GM18517 (cell line): ENCODE measurements at regions not wholly inside any gene's neighbourhood (a gene's known extent, or its start where the extent isn't known, plus 50 kb on each side); places are given as distances from the start of the nearest gene placed in this dataset.
A peak's percentile ranks its signal among the peaks of the same experiment; 100 is the strongest.
"Not testable (repeated sequence)": the region's sequence is repeated elsewhere in the genome, so short reads cannot be mapped to it uniquely, and the experiment has no call there.

Source experiments
- ATAC-seq: cut with Tn5 transposase; IDR thresholded peaks from one replicate; pipeline ENCODE4 v1.9.1; 2021; ENCODE audit warnings: mild to moderate bottlenecking, moderate library complexity; ENCODE audit not compliant: unreplicated experiment

DNA sequence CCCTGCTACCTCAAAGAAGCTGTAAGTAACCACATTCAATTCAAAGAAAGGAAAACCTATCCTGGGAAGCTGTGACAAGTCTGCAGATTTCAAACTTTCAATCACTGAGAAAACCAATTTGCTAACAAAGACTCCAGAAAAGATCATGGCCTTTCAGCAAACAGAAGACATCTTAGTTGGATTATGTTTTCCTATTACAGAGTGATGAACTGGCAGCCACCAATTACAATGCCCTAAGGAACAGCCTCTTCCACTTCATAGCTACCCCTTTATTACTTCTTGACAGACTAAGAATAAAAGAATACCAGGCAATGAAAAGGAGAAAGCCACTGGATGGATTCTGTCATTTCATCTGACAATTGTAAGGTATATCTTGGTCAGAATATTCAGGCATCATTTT lies 128.2 kb upstream of the RASEF start:
- ATAC-seq, result no peak

DNA sequence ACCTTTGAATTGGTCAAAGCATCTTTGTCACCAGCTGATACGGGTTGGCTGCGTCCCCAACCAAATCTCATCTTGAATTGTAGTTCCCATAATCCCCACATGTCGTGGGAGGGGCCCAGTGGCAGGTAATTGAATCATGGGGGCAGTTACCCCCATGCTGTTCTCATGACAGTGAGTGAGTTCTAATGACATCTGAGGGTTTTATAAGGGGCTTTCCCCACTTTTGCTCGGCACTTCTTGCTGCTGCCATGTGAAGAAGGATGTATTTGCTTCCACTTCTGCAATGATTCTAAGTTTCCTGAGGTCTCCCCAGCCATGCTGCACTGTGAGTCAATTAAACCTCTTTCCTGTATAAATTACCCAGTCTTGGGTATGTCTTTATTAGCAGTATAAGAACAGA lies 126.1 kb upstream of the RASEF start:
- not testable (repeated sequence) for ATAC-seq

DNA sequence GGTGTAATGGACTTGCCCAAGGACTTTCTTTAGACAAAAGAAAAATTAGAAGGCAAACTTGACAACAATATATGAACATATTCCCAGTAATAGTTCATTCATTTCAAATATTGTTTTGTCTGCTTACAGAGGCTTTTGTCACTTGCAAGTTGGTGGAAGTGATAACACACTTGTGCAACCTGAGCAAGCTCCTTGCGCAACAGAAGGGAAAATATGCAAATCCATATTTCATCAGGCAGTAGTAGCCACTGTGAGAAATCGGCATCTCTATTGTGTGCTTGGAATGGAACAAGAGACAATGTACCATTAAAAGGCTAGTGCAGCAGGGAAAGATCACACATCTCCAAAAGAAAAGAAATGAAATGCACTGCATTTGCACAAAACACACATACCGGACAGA lies 125.3 kb upstream of the RASEF start:
- no peak for ATAC-seq

DNA sequence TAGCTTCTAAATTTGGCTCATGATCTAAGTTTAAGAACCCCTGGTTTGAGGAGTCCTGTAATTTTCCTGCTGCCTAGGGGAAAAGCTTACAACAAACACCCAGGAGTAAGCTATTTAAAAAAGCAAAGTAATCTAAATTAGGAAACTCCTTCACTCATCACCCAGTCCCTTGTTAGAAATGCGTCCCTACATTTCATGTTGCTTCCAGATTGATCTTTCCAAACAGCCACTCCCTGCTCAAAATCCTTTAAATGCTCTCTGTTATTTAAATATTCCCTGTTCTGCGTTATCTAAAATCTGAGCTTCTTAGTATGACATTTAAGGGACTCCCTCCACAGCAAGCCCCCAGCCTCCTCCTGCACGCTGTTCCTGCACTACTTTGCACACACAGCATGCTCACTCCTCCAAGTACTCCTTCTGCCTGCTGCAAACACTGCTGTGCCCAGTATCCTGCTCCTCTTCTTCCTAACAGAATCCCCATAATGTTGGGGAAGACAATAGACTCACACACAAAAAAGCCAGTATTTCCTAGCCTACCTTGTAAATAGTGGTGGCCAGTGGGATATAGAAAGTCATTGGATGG lies 123.3 kb upstream of the RASEF start:
- no peak for ATAC-seq

DNA sequence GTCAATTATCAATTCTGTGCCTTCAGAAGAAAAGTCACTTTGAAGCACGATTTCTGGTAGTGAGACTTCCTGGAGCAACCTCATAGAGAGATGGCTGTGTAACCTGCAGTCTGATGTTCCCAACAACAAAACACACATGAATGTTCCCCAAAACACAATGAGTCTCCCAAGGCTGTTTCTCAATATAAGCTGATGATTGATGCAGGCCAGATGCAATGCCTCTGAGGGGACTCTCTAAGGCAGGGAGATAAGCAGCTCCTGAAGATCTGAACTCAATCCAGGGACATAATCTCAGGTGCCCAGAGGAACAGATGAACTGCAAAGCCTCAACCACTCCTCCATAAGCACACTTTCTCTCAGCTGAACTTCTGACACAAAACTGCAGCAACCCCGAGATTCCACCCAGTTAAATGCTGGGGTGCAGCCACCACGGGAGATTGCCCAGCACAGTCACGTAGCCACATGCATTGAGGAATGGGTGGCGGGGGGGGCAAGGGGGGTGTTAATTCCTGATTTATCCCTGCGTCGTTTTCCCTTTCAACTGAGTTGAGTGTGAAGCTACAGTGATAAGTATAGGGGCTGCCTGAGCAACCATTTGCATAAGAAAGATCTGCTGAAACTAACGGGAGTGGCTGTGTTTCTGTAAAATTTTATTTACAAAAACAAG lies 122.7 kb upstream of the RASEF start:
- ATAC-seq, result no peak

DNA sequence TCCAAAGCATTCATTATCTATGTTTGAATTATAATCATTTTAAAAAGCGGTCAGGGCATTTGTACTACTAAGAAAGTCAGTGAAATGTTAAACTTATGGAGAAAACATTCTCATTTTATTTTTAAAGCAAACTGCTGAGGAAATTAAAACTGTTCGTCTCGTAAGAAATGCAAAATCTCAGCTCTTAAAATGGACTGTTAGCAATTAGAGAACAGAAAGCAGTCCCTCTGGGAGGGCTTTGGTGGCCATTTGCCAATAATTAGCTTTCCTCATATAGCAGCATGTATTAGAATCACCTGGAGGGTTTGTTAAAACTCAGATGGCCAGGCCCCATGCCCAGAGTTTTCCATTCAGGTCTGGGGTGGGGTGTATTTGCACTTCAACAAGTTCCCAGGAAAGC lies 120.7 kb upstream of the RASEF start:
- ATAC-seq, result no peak

DNA sequence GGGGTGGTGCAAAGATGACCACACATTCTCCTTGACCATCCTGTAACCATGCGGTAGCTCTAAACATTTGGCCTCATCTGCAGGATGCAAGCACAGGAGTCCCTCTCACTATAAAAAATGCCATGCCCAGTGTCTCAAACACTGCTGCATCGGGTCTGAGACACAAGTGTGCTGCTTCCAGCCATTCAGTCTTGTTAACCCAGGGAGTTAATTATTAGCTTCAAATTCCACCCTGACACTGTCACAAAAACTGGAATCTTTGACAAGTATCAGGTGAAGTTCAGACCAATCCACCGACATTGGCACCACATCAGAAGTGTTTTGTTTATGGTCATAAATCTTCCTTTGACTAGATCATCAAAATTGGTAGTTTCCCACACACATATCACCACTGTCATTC lies 119.1 kb upstream of the RASEF start:
- no peak for ATAC-seq

DNA sequence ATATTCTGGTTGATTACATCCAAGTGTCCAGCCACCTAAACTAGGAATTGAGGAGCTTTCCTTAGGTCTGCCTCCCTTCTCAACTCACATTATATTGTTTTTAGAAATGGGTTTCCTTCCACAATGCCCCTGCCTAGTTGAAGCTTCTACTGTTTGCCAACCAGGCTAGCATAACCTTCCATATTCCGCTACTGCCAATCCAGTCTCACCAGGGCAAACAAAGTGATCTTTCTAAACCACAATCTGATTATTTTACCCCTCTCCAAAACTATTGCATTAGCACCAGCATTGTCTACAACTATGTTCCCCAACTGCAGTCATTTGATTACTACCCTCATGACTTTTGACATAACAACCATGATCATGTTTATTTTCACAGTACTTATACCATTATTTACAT lies 115.8 kb upstream of the RASEF start:
- no peak for ATAC-seq

DNA sequence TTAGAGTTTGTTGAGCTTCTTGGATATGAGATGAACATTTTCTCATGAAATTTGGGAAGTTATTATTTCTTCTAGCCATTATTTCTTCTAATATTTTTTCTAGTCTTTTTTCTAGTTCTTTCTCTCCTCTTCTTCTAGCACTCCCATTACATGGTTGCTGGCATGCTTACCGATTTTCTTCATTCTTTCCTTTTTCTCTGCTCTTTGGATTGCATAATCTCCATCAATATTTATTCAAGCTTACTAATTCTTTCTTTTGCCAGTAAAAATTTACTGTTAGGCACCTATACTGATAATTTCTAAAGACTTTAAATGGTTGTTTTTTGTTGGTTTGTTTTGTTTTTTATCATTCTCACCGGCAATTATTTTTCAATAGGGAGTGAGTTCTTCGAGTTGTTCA lies 114.8 kb upstream of the RASEF start:
- ATAC-seq, result no peak

DNA sequence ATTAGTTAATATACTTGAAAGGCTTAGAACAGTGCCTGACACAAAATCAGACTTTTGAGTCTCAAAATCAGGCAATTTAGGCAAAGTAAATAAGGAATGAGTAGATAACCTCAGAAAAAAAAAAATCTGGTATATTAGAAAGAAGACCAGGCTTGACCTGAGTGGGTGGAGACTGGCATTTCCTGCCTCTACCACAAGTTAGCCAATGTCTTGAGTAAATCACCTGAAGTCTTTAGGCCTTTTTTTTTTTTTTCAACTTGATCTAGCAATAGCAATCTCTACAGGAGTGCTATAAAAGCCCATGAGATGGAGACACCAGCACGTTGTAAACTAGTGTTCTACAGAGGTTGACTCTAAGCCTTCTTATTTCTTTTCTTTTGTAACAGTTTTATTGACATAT lies 104.2 kb upstream of the RASEF start:
- ATAC-seq, result no peak

DNA sequence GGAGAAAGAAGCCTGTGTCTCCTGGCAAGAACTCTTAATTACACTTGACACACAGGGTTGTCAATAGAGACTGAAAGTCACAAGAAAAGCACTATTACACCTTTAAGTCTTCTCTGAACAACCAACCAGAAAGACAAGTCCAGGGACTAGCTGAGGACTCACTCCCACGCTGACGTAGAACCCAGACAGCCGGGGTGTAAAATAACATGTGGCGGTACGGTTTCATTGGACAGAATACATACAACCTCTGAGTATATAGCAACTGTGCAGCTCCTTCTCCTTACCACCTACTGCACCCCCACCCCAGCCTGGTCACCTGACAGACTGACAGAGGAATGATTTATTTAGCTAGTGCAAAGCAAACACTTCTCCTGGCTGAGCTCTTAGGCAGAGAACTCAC lies 103.4 kb upstream of the RASEF start:
- ATAC-seq, result no peak

DNA sequence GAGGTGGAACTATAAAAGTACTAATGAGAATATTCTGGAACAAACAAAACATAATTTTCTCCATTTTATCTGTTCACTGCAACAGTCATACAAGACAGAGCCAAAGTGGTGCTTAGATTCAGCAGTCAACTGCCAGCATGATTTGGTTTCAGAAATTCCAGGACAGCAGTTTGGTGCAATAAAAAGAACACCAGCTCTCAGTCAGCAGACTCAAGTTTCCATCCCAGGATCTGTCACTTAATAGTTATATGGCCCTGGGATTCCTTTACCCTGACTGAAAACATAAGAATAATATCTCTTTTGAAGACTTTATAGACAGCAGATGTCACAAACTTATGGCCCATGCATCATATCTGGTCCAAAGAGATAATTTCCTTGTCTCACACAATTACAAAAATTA lies 92.8 kb upstream of the RASEF start:
- no peak for ATAC-seq

DNA sequence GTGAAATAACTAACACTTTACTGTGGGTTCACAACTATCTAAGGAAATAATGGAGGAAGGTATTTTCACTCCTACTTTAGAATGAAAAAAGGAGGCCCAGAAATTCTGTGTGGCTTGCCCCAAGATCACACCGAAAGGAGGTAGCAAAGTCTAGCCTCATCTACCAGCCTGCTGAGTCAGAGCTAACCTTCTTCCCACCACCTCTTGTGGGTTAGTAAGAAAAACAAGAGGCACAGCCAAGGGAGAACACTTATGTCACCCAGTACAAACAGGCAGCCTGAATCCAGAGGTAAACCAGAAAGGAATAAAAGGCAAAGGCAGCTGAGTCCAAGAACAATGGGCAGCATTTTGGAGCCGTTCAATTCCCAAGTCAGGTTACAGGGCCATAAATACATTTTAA lies 91.9 kb upstream of the RASEF start:
- peak; percentile 29 for ATAC-seq

DNA sequence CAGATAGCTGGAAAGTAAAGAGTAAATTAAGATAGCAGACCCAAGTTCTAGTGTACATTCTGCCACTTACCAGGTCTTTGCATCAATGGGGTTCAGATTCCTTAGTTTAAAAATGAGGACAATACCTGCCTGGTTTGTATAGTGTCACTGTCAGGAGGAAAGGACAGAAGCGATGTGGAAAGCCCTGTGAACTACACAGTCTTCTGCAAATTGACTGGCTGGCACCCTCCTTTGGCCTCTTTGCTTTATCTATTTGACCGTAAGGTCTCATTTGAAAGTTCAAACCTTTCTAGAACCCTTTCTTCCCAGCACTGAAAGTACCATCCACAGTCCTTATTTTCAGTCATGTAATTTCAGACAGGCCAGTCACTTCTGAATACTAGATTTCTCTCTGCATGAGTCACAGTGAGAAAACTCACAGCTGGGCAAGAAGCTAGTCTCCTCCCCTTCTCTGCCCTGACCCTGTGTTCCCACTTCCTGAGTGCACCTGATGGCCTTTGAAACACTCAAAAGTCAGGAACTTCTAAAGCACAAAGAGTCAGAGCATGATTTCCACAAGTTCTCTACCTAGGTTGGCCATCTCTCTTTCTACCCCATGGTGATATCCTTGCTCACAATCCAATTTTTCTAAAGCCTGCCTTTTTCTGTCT lies 91.3 kb upstream of the RASEF start:
- peak; percentile 93 for ATAC-seq

DNA sequence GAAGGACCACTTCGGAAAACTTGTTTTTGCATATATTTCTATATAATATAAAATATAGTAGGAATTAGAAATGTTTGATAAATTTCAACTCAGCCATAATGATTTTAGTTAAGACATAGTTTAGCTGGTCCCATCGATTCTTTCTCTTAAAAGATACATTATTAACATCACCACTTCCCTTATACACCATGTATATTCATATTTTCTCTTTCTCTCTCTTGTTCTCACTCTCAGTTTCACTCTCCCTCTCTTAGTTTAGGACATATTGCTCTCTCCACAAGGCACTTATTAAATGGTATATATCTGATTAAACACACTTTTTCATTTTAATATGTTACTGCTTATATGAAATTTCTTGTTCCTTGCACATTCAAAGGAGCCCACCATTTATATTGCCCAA lies 90.1 kb upstream of the RASEF start:
- peak; percentile 65 for ATAC-seq

DNA sequence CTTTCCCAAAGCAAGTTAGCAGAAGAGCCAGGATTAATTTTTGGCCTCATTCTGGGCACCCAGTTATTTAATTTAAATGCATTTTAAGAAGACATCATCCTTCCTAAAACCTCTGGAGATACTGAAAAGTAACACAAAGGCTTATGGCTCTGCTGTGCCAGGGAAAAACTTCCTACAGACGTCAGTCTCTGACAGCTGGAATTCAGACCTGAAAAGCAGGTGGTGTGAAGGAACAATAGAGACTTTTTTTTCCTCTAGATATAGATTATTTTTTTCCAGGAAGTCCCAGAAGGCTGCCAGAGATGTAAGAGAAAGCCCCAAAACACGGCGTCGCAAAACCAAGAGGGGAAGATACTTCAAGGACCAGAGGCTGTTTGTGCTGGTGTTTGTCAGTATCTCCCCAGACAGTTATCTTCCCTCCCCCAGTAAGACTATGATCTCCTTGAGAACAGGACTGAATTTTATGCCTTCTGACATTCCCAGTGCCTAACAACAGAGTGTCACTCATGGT lies 88.7 kb upstream of the RASEF start:
- ATAC-seq, result no peak

DNA sequence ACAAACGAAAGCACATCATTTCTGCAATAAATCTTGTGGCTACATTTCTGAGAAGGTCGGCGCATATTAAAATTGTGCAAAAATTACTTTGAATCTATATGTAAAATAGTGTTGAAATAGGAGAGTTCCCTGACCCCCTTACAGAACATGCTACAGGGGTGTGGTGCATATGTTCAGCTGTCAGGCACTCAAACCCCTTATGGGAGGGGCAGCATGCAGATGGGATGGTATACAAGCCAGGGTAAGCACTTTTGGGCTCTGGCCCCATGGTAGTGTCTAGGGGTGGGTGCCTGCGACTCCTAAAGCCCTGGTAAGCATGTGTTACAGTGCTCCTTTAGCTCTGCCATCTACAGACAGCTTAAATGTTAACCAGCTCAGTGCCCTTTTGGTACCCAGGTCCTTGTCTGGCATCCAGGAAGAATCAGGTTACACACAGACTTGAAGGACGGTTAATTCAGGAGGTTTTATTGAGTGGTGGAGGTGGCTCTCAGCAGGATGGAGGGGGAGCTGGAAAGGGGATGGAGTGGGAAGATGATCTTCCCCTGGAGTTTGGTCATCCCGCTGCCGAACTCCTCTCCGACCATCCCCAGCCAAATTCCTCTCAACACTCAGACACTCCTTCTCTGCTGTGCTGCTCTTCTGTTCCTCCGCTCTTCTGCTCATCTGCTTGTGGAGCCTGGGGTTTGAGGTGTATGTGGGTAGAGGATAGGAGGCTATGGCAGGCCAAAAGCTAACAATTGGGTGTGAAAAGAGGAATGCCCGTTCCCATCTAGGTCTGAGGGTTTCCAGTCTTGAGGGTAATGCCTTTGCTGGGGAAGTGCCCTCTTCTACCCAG lies 84.6 kb upstream of the RASEF start:
- no peak for ATAC-seq

DNA sequence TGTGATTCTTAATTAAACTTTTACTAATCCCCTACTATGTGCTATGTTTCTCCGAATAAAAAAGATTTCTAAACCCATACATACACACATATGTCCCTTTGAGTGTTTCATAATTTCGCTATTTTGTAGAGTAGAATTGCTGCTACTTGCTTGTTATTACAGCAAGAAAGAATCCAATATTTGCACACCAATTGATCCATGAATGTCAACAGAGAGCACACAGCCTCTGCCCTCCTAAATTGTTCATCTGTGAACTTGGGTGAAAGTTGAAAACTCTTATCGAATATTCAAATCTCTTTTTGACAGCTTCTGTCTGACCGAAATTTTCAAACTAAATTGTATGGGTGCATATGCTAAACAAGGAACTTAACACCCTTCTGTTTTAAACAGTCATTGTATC lies 83.4 kb upstream of the RASEF start:
- no peak for ATAC-seq

DNA sequence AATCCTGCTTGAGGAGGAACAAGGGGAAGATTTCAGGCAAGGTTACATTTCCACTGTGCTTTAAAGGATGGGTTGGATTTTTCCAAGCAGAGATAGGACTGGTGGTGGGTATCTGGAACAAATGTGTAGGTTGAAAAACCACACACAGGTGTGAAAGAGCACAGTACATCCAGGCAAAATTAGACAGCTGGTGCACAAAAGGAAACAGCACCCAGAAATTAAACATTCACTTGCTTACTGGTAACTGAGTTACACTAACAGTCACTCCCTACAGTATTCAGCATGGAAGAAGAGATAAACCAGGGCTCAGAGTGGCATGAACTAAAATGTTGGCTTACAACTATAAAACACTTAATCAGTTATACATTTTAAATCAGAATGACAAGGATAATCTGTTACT lies 81.5 kb upstream of the RASEF start:
- ATAC-seq, result no peak

DNA sequence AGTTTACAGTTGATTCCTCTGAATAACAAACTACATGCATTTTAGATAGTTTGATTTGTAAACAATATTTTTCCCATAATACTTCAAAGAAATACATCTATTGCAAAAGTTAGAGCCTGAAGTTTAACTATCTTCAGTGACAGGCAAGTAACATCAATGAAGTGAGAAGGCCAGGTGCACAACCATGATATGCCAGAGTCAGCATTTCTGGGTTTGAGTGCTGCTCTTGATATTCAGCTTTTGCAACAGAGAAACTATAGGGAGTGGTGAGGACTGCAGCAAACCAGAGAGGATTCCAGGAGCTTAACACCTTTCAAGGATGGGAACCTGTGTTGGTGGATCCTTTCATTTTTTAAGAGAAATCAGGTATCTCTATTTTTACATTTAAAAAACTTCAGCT lies 79.4 kb upstream of the RASEF start:
- no peak for ATAC-seq

DNA sequence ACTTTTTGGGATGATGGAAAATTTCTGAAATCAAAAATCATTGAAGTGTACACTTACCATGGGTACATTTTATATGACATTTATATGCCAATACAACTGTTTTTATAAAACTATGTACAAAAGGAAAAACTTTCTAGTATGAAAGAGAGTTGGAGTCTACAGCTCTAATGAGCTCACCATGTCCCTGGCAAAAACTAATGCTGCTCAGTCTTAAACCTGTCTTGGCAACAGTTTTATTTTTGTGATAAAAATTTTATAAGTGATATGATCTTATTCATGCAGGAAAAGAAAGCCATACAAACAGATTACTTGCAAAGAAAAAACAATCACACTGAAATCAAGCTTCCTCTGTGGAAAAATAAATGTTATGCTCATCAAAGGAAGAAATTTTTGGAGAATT lies 78.9 kb upstream of the RASEF start:
- ATAC-seq, result no peak

DNA sequence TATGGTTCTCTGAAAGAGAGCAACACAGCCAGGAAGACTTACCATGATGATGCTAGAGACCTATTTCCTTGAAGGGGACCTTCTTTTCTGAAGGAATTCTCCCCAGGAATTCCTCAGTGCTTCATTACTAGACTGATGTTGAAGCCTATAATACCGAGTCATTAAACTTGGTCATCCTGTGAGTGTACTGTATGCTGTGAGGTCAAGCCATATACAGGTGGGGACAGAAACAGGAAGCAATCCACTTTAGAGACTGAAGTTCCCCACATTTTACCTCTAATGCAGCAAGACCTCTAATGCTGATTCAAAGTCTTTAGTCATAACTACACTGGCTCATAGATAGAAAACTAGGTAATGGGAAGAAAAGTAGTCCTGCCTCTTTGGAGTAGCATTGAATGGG lies 77.1 kb upstream of the RASEF start:
- no peak for ATAC-seq
